Loucy (cell line): ENCODE measurements at regions not wholly inside any gene's neighbourhood (a gene's known extent, or its start where the extent isn't known, plus 50 kb on each side); places are given as distances from the start of the nearest gene placed in this dataset.

Source experiments
- H2AFZ ChIP-seq: fragments of 200-600 bp; sonication (generic); 2 replicates; pipeline ENCODE4 v1.6.0; 2016; ENCODE audit warnings: antibody characterized with exemption, mild to moderate bottlenecking, low read length, moderate library complexity
- H3F3A ChIP-seq: fragments of 200-600 bp; 2 replicates; pipeline ENCODE4 v1.6.0; 2016; ENCODE audit warnings: antibody characterized with exemption, low read depth, mild to moderate bottlenecking
- H3K27me3 ChIP-seq: fragments of 200-600 bp; sonication (generic); 2 replicates; pipeline ENCODE4 v1.6.1; 2014; ENCODE audit warnings: low read length, mild to moderate bottlenecking; ENCODE audit not compliant: insufficient read depth, poor library complexity, severe bottlenecking
- H3K36me3 ChIP-seq: fragments of 200-600 bp; sonication (generic); 2 replicates; pipeline ENCODE4 v1.6.1; 2016; ENCODE audit warnings: low read length; ENCODE audit not compliant: insufficient read depth
- H3K4me1 ChIP-seq: fragments of 200-600 bp; sonication (generic); 2 replicates; pipeline ENCODE4 v1.5.1; 2014; ENCODE audit warnings: low read length, mild to moderate bottlenecking; ENCODE audit not compliant: insufficient read depth, poor library complexity, severe bottlenecking
- H3K4me2 ChIP-seq: fragments of 200-600 bp; sonication (generic); 2 replicates; pipeline ENCODE4 v1.6.0; 2014; ENCODE audit warnings: antibody characterized with exemption, low read length, low read depth, mild to moderate bottlenecking; ENCODE audit not compliant: poor library complexity, severe bottlenecking
- H3K4me3 ChIP-seq: fragments of 200-600 bp; sonication (generic); 2 replicates; pipeline ENCODE4 v1.5.1; 2014; ENCODE audit warnings: low read length, mild to moderate bottlenecking, mixed read lengths; ENCODE audit not compliant: poor library complexity, severe bottlenecking
- H3K79me2 ChIP-seq: fragments of 200-600 bp; sonication (generic); 2 replicates; pipeline ENCODE4 v1.6.1; 2014; ENCODE audit warnings: low read length; ENCODE audit not compliant: insufficient read depth
- H3K9ac ChIP-seq: fragments of 200-600 bp; sonication (generic); 2 replicates; pipeline ENCODE4 v1.6.0; 2014; ENCODE audit warnings: mild to moderate bottlenecking, low read depth, low read length, moderate library complexity; ENCODE audit not compliant: poor library complexity, severe bottlenecking
- H3K9me2 ChIP-seq: fragments of 200-600 bp; sonication (generic); replicated peaks from 2 replicates; pipeline ENCODE4 v1.6.1; 2016; ENCODE audit warnings: low read depth, low read length, mixed read lengths
- H3K9me3 ChIP-seq: fragments of 200-600 bp; sonication (generic); 2 replicates; pipeline ENCODE4 v1.6.1; 2014; ENCODE audit warnings: mild to moderate bottlenecking, antibody characterized with exemption, low read length, low read depth; ENCODE audit not compliant: insufficient read depth
- H4K20me1 ChIP-seq: fragments of 200-600 bp; sonication (generic); 2 replicates; pipeline ENCODE4 v1.6.0; 2014; ENCODE audit warnings: antibody characterized with exemption, low read length, mild to moderate bottlenecking; ENCODE audit not compliant: insufficient read depth, poor library complexity, severe bottlenecking
- EZH2phosphoT487 ChIP-seq: fragments of 200-600 bp; IDR thresholded peaks from 2 replicates; pipeline ENCODE4 v1.6.1; 2018; ENCODE audit warnings: antibody characterized with exemption, mild to moderate bottlenecking, moderate library complexity, borderline replicate concordance
- TF ChIP-seq, protein P1 (sequence below): fragments of 200-600 bp; sonication (generic); conservative IDR thresholded peaks from 2 replicates; pipeline ENCODE4 v1.5.1; 2014; ENCODE audit warnings: mild to moderate bottlenecking, antibody characterized with exemption, low read length

DNA sequence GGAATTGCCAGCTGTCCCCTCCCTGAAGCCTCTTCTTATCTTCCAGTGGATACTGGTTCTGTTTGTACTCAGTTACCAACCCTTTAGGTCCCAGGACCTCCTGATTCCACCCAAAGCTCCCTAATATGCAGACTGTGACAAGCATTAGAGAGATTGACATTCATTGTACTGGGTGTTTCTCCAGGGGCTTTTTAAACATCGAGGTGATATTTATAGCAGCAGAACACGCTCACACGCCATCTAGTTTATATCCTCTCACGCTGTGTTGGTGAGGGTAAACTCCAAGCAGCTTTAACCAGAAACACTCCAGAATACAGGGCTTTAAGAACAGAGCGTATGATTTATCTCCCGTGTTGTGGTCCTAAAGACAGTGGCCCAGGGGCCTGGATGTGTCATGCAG lies 238.4 kb downstream of the IRF8 start:
- TF ChIP-seq EZH2phosphoT487, result no peak
- TF ChIP-seq, protein P1, sequence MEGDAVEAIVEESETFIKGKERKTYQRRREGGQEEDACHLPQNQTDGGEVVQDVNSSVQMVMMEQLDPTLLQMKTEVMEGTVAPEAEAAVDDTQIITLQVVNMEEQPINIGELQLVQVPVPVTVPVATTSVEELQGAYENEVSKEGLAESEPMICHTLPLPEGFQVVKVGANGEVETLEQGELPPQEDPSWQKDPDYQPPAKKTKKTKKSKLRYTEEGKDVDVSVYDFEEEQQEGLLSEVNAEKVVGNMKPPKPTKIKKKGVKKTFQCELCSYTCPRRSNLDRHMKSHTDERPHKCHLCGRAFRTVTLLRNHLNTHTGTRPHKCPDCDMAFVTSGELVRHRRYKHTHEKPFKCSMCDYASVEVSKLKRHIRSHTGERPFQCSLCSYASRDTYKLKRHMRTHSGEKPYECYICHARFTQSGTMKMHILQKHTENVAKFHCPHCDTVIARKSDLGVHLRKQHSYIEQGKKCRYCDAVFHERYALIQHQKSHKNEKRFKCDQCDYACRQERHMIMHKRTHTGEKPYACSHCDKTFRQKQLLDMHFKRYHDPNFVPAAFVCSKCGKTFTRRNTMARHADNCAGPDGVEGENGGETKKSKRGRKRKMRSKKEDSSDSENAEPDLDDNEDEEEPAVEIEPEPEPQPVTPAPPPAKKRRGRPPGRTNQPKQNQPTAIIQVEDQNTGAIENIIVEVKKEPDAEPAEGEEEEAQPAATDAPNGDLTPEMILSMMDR, result no peak
- no peak overlapping the region for H3K9ac ChIP-seq
- no peaks in the 10 kb centered on the region for H3K27me3 ChIP-seq

DNA sequence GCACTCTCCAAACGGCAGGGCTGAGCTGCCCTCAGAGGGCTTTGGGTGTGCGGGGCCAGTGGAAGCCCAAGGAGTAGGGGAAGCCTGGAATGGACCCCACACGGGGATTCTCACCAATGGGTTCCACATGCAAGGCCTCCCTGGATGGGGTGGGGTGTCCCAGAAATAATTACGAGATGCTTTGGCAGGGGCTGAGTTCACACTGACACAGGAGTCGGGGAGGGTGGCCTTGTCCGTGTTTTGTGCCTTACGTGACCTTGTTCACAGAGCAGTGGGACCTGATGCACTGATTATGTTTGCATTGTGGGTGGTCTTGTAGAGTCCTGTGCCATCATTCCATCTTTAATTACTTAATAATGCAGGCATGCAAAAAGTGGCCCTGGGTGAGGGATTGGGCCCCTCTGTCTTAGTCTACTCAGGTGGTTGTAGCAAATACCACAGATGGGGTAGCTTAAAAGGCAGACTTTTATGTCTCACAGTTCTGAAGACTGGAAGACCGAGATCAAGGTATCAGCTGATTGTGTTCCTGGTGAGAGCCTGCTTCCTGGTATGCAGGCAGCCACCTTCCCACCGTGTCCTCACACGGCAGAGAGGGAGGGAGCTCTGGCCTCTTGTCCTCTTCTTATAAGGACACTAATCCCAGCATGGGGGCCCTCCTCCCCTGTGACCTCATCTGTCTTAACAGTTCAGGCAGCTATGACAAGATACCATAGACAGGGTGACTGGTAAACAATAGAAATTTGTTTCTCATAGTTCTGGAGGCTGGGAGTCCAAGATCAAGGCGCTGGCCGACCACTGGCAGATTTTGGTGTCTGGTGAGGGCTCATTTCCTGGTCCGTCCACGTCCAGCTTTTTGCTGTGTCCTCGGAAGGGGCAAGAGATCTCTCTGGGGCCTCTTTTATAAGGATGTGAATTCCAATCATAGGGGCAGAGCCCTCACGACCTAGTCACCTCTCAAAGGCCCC lies 239.4 kb downstream of the IRF8 start:
- Histone ChIP-seq H3K36me3 (no peaks in the 10 kb centered on the region), H3K4me3 (no peak overlapping the region), H3K27me3 (no peaks in the 10 kb centered on the region), H3K9me3 (no peaks in the 10 kb centered on the region), H2AFZ (no peak overlapping the region), H3K9ac (no peak overlapping the region), H3K4me2 (no peak overlapping the region), H3K4me1 (no peaks in the 10 kb centered on the region), H4K20me1 (no peaks in the 10 kb centered on the region), H3F3A (no peaks in the 10 kb centered on the region), H3K9me2 (no peaks in the 10 kb centered on the region), H3K79me2 (no peaks in the 10 kb centered on the region)
- TF ChIP-seq EZH2phosphoT487, result no peak
- TF ChIP-seq, protein P1, result no peak

More for the DNA sequence above, 238.4 kb downstream of the IRF8 start:
- H3K79me2 ChIP-seq, result no peaks in the 10 kb centered on the region
- no peaks in the 10 kb centered on the region for H3K9me2 ChIP-seq
- no peak overlapping the region for H3K4me3 ChIP-seq
- no peak overlapping the region for H3K4me2 ChIP-seq
- no peaks in the 10 kb centered on the region for H4K20me1 ChIP-seq
- no peaks in the 10 kb centered on the region for H3K9me3 ChIP-seq
- H3F3A ChIP-seq, result no peaks in the 10 kb centered on the region
- H2AFZ ChIP-seq, result no peak overlapping the region
- H3K36me3 ChIP-seq, result no peaks in the 10 kb centered on the region
- no peaks in the 10 kb centered on the region for H3K4me1 ChIP-seq

DNA sequence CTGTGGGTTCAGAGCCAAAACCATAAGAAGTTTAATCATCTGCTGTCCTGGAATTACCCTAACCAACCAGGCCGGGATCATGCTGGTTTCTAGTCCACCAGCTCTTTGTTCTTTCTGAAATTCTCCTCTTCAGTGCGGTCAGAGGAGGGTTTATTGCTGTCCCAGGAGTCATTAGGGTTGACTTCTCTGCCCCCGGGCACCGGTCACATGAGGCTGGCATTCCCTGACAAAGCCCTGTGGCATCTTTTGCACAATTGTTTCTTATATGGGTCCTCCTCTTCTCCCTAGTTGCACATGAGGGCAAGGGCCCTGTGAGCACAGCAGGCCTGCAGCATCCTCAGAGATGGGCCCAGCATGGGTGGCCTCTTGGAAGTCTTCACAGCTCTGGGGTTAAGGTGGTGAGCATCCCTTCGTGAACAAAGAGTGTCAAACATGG lies 243.9 kb downstream of the IRF8 start:
- no peaks in the 10 kb centered on the region for H3F3A ChIP-seq

More for the DNA sequence above, 243.9 kb downstream of the IRF8 start:
- TF ChIP-seq, protein P1, result no peak
- no peak for TF ChIP-seq EZH2phosphoT487
- no peaks in the 10 kb centered on the region for H3K36me3 ChIP-seq
- no peak overlapping the region for H3K9ac ChIP-seq
- no peaks in the 10 kb centered on the region for H4K20me1 ChIP-seq
- H3K4me3 ChIP-seq, result no peak overlapping the region
- no peak overlapping the region for H3K4me2 ChIP-seq
- no peaks in the 10 kb centered on the region for H3K9me2 ChIP-seq
- no peak overlapping the region for H2AFZ ChIP-seq
- H3K27me3 ChIP-seq, result no peaks in the 10 kb centered on the region
- H3K79me2 ChIP-seq, result no peaks in the 10 kb centered on the region
- no peaks in the 10 kb centered on the region for H3K4me1 ChIP-seq
- no peaks in the 10 kb centered on the region for H3K9me3 ChIP-seq
